GM19395 (cell line): ENCODE measurements at regions not wholly inside any gene's neighbourhood (a gene's known extent, or its start where the extent isn't known, plus 50 kb on each side); places are given as distances from the start of the nearest gene placed in this dataset.
"Not testable (repeated sequence)": the region's sequence is repeated elsewhere in the genome, so short reads cannot be mapped to it uniquely, and the experiment has no call there.

Source experiments
- ATAC-seq: cut with Tn5 transposase; IDR thresholded peaks from one replicate; pipeline ENCODE4 v1.9.1; 2021; ENCODE audit warnings: mild to moderate bottlenecking, moderate library complexity; ENCODE audit not compliant: unreplicated experiment

- ATAC-seq = no peak
Measured at GRCh38 chr1:3989465-3989864, 89.4 kb upstream of the C1orf174 start.

- ATAC-seq = no peak
Measured at GRCh38 chr1:3992103-3992556, 92.1 kb upstream of the C1orf174 start.

GRCh38 chr1:3992746-3993145 is 92.7 kb upstream of the C1orf174 start:
- ATAC-seq = no peak

- no peak for ATAC-seq
Measured at GRCh38 chr1:3993619-3994375, 93.7 kb upstream of the C1orf174 start.

GRCh38 chr1:3995141-3995780 is 95.2 kb upstream of the C1orf174 start:
- ATAC-seq = no peak

- ATAC-seq = no peak
Measured at GRCh38 chr1:3996846-3997705, 97.0 kb upstream of the C1orf174 start.

- ATAC-seq = no peak
Measured at GRCh38 chr1:3998086-3998485, 98.0 kb upstream of the C1orf174 start.

- ATAC-seq = not testable (repeated sequence)
Measured at GRCh38 chr1:3999514-3999913, 99.4 kb upstream of the C1orf174 start.

GRCh38 chr1:3999941-4000735 is 100.1 kb upstream of the C1orf174 start:
- ATAC-seq = no peak

GRCh38 chr1:4000811-4001251 is 100.8 kb upstream of the C1orf174 start:
- no peak for ATAC-seq

GRCh38 chr1:4001461-4001860 is 101.4 kb upstream of the C1orf174 start:
- ATAC-seq = no peak

- no peak for ATAC-seq
Measured at GRCh38 chr1:4002061-4002521, 102.0 kb upstream of the C1orf174 start.

- ATAC-seq = no peak
Measured at GRCh38 chr1:4002741-4003140, 102.7 kb upstream of the C1orf174 start.

- no peak for ATAC-seq
Measured at GRCh38 chr1:4003846-4004505, 103.9 kb upstream of the C1orf174 start.

- ATAC-seq = no peak
Measured at GRCh38 chr1:4004635-4005430, 104.8 kb upstream of the C1orf174 start.

- no peak for ATAC-seq
Measured at GRCh38 chr1:4005431-4005830, 105.4 kb upstream of the C1orf174 start.

- no peak for ATAC-seq
Measured at GRCh38 chr1:4006676-4007374, 106.8 kb upstream of the C1orf174 start.

GRCh38 chr1:4010284-4010683 is 110.2 kb upstream of the C1orf174 start:
- no peak for ATAC-seq
